ENCODE measurements at regions not wholly inside any gene's neighbourhood (a gene's known extent, or its start where the extent isn't known, plus 50 kb on each side); places are given as distances from the start of the nearest gene placed in this dataset.

DNA sequence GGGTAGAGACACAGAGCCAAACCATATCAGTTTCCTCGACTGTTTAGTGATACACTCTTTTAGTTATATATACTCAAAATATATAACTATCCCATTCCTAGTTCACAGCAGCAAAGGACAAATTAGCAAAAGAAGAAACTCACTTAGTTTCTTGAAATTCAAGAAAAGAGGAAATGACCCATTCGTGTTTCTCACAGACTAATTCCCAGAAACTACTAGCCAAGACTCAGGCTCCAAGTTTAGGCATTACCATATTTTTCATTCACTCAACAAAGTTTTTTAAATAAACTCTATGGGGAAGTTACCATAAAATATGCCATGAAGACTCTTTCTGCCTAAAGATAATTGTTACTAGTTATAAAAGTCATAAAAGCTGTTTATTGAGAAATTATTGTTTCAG, 152.3 kb upstream of the DAAM1 start:
- no peaks in the 10 kb centered on the region for H3K9me3 Mint-ChIP-seq
- H3K27me3 Mint-ChIP-seq (ENCODE audit: insufficient read depth, low read depth) = no peaks in the 10 kb centered on the region
- Histone ChIP-seq H4K20me1 (ENCODE audit: low read depth) (no peaks in the 10 kb centered on the region), H3F3A (ENCODE audit: low read depth) (no peaks in the 10 kb centered on the region), H3K4me1 (no peaks in the 10 kb centered on the region), H3K4me3 (no peak overlapping the region), H3K36me3 (no peaks in the 10 kb centered on the region), H3K4me2 (no peak overlapping the region), H3K9me3 (ENCODE audit: low read depth) (no peaks in the 10 kb centered on the region), H2AFZ (replicated peaks) (no peak overlapping the region), H3K27me3 (no peaks in the 10 kb centered on the region), H3K79me2 (ENCODE audit: low read depth) (no peaks in the 10 kb centered on the region), H3K9ac (no peak overlapping the region), H3K27ac (no peak overlapping the region)
- H3K36me3 Mint-ChIP-seq = no peaks in the 10 kb centered on the region
- H3K27ac Mint-ChIP-seq = no peak overlapping the region
- H3K4me3 Mint-ChIP-seq = no peak overlapping the region
- no peak for TF ChIP-seq EZH2phosphoT487 (IDR thresholded peaks at IDR 0.05)
- TF ChIP-seq, protein P1, sequence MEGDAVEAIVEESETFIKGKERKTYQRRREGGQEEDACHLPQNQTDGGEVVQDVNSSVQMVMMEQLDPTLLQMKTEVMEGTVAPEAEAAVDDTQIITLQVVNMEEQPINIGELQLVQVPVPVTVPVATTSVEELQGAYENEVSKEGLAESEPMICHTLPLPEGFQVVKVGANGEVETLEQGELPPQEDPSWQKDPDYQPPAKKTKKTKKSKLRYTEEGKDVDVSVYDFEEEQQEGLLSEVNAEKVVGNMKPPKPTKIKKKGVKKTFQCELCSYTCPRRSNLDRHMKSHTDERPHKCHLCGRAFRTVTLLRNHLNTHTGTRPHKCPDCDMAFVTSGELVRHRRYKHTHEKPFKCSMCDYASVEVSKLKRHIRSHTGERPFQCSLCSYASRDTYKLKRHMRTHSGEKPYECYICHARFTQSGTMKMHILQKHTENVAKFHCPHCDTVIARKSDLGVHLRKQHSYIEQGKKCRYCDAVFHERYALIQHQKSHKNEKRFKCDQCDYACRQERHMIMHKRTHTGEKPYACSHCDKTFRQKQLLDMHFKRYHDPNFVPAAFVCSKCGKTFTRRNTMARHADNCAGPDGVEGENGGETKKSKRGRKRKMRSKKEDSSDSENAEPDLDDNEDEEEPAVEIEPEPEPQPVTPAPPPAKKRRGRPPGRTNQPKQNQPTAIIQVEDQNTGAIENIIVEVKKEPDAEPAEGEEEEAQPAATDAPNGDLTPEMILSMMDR (IDR thresholded peaks at IDR 0.05) = no peak
- no peak for TF ChIP-seq EZH2 (IDR thresholded peaks at IDR 0.05)
- peaks cover 1% of the 10 kb centered on the region for H3K4me1 Mint-ChIP-seq
- no peak for DNase-seq (ENCODE audit: low spot score)

DNA sequence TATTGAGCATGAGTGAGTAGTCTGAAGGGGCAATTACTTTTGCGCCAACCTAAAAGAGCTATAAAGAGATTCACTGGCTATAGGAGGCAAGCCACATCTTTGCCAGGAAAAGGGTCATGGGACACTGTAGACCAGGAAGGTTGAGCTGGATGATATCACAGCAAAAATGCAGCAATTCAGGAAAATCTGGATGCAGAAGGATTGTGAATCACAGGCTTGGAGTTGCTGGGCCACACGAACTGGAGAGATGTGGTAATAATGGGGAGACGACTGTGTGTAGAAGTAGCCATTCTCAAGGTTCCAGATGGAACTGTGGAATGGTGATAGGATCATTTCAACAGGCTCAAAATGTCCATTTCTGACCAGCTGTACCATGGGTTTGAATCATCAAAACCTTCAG, 151.4 kb upstream of the DAAM1 start:
- no peak for DNase-seq (ENCODE audit: low spot score)
- no peak overlapping the region for H3K4me2 ChIP-seq
- H3K36me3 Mint-ChIP-seq = no peaks in the 10 kb centered on the region
- H3K4me3 ChIP-seq = no peak overlapping the region
- H3K27me3 ChIP-seq = no peaks in the 10 kb centered on the region
- no peaks in the 10 kb centered on the region for H4K20me1 ChIP-seq (ENCODE audit: low read depth)
- no peaks in the 10 kb centered on the region for H3K36me3 ChIP-seq
- H3K9me3 Mint-ChIP-seq = no peaks in the 10 kb centered on the region
- no peak overlapping the region for H3K9ac ChIP-seq
- H3K4me1 ChIP-seq = no peaks in the 10 kb centered on the region
- no peaks in the 10 kb centered on the region for H3K9me3 ChIP-seq (ENCODE audit: low read depth)
- no peak overlapping the region for H2AFZ ChIP-seq (replicated peaks)
- TF ChIP-seq EZH2 (IDR thresholded peaks at IDR 0.05) = no peak
- TF ChIP-seq, protein P1 (IDR thresholded peaks at IDR 0.05) = no peak
- no peak for TF ChIP-seq EZH2phosphoT487 (IDR thresholded peaks at IDR 0.05)
- H3K27ac ChIP-seq = no peak overlapping the region
- no peaks in the 10 kb centered on the region for H3F3A ChIP-seq (ENCODE audit: low read depth)
- no peaks in the 10 kb centered on the region for H3K27me3 Mint-ChIP-seq (ENCODE audit: insufficient read depth, low read depth)
- H3K79me2 ChIP-seq (ENCODE audit: low read depth) = no peaks in the 10 kb centered on the region
- H3K4me1 Mint-ChIP-seq = no peaks in the 10 kb centered on the region
- H3K27ac Mint-ChIP-seq = no peak overlapping the region
- H3K4me3 Mint-ChIP-seq = no peak overlapping the region

DNA sequence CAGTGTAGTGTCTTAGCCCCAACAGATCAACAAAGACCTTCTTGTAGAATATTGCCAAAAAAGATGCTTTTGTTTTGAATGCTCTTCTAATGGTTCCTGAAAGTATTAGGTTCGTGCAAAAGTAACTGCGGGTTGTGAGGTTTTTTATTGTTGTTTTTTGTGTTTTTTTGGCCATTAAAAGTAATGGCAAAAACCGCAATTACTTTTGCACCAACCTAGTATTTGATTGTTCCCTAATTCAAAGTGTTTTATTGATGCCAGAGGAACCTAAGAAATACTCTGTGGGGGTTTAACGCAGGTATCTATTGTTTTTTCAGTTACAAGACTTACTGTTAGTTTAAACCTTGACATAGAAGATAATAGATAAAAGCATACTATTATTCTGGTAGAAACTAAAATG, 150.8 kb upstream of the DAAM1 start:
- Mint-ChIP-seq H3K4me3 (no peak overlapping the region), H3K27me3 (ENCODE audit: insufficient read depth, low read depth) (no peaks in the 10 kb centered on the region), H3K9me3 (no peaks in the 10 kb centered on the region)

More for the DNA sequence above, 150.8 kb upstream of the DAAM1 start:
- DNase-seq (ENCODE audit: low spot score) = no peak
- no peaks in the 10 kb centered on the region for H3K36me3 ChIP-seq
- Mint-ChIP-seq H3K4me1 (no peaks in the 10 kb centered on the region), H3K27ac (no peak overlapping the region), H3K36me3 (no peaks in the 10 kb centered on the region)
- H2AFZ ChIP-seq (replicated peaks) = no peak overlapping the region
- no peaks in the 10 kb centered on the region for H3K79me2 ChIP-seq (ENCODE audit: low read depth)
- TF ChIP-seq EZH2phosphoT487 (IDR thresholded peaks at IDR 0.05) = no peak
- TF ChIP-seq, protein P1 (IDR thresholded peaks at IDR 0.05) = no peak
- TF ChIP-seq EZH2 (IDR thresholded peaks at IDR 0.05) = no peak
- no peak overlapping the region for H3K9ac ChIP-seq
- H3K4me3 ChIP-seq = no peak overlapping the region
- H3K4me2 ChIP-seq = no peak overlapping the region
- no peaks in the 10 kb centered on the region for H3K4me1 ChIP-seq
- H3K9me3 ChIP-seq (ENCODE audit: low read depth) = no peaks in the 10 kb centered on the region
- no peak overlapping the region for H3K27ac ChIP-seq
- H3K27me3 ChIP-seq = no peaks in the 10 kb centered on the region
- no peaks in the 10 kb centered on the region for H3F3A ChIP-seq (ENCODE audit: low read depth)
- H4K20me1 ChIP-seq (ENCODE audit: low read depth) = no peaks in the 10 kb centered on the region

Data from neural progenitor cell (in vitro differentiated cells).